BJ (cell line): ENCODE measurements at regions not wholly inside any gene's neighbourhood (a gene's known extent, or its start where the extent isn't known, plus 50 kb on each side); places are given as distances from the start of the nearest gene placed in this dataset.

Experiments
- CTCF ChIA-PET: fragments of 350-600 bp; formaldehyde crosslinking; extraction: SDS; loops from one replicate; lab custom pipeline; 2021; ENCODE audit warnings: antibody characterized with exemption, inconsistent platforms; lab: Yijun Ruan, JAX
- POLR2A ChIA-PET: fragments of 300-600 bp; sonication (Branson Sonifier 250); formaldehyde crosslinking; extraction: SDS; loops from one replicate; lab custom pipeline; 2021; ENCODE audit warnings: antibody characterized with exemption; lab: Charles Lee
- DNase-seq: peaks from one replicate; pipeline ENCODE4 v3.0.0-alpha.2; 2011; ENCODE audit warnings: low read depth
- H3K27me3 ChIP-seq: 2 replicates; pipeline ENCODE4 v1.6.0; 2011; ENCODE audit warnings: low read length; ENCODE audit not compliant: control insufficient read depth, insufficient read depth
- H3K36me3 ChIP-seq: 2 replicates; pipeline ENCODE4 v1.5.1; 2011; ENCODE audit warnings: low read length; ENCODE audit not compliant: control insufficient read depth, insufficient read depth
- H3K4me3 ChIP-seq: 2 replicates; pipeline ENCODE4 v1.5.1; 2011; ENCODE audit warnings: low read depth, mild to moderate bottlenecking, control low read depth, low read length
- TF ChIP-seq, protein P1 (sequence below): IDR thresholded peaks from 2 replicates; pipeline ENCODE4 v1.5.1; 2011; ENCODE audit warnings: low read depth, mild to moderate bottlenecking, control low read depth, inconsistent platforms, low read length, moderate library complexity; ENCODE audit not compliant: insufficient read depth

DNA sequence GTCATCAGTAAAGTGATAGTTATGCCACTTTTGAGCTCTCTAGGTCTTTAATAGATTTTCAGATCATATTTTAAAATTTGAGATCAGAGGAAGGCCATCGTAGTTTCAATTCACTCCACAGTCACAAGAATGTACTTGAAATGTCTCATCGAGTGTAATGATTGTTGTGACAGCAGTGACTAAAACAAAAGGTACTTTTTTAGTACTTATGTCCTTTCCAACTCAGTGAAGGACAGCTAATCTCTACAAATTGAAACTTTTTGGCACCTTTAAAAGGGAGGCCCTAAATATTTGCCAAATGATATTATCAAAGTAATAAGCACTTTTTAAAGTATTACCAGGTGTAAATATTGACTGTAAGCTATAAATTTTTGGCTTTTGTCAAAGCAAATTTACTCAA is 702.9 kb upstream of the GRM3 start:
- Histone ChIP-seq H3K27me3 (no peaks in the 10 kb centered on the region), H3K4me3 (no peak overlapping the region), H3K36me3 (no peaks in the 10 kb centered on the region)
- TF ChIP-seq, protein P1, sequence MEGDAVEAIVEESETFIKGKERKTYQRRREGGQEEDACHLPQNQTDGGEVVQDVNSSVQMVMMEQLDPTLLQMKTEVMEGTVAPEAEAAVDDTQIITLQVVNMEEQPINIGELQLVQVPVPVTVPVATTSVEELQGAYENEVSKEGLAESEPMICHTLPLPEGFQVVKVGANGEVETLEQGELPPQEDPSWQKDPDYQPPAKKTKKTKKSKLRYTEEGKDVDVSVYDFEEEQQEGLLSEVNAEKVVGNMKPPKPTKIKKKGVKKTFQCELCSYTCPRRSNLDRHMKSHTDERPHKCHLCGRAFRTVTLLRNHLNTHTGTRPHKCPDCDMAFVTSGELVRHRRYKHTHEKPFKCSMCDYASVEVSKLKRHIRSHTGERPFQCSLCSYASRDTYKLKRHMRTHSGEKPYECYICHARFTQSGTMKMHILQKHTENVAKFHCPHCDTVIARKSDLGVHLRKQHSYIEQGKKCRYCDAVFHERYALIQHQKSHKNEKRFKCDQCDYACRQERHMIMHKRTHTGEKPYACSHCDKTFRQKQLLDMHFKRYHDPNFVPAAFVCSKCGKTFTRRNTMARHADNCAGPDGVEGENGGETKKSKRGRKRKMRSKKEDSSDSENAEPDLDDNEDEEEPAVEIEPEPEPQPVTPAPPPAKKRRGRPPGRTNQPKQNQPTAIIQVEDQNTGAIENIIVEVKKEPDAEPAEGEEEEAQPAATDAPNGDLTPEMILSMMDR: no peak
- DNase-seq: no peak
- ChIA-PET POLR2A (no interaction called here), CTCF (no interaction called here)

DNA sequence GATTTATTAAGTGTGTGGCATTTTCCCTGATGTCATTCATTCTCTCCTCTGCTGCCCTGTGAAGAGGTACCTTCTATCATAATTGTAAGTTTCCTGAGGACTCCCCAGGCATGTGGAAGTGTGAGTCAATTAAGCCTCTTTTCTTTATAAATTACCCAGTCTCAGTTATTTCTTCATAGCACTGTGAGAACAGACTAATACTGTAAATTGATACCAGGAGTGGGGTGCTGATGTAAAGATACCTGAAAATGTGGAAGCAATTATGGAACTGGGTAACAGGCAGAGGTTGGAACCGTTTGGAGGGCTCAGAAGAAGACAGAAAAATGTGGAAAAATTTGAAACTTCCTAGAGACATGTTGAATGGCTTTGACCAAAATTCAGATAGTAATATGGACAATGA is 711.8 kb upstream of the GRM3 start:
- DNase-seq: no peak
- CTCF ChIA-PET: no interaction called here
- Histone ChIP-seq H3K4me3 (no peak overlapping the region), H3K27me3 (no peaks in the 10 kb centered on the region), H3K36me3 (no peaks in the 10 kb centered on the region)
- TF ChIP-seq, protein P1: no peak
- POLR2A ChIA-PET: no interaction called here

DNA sequence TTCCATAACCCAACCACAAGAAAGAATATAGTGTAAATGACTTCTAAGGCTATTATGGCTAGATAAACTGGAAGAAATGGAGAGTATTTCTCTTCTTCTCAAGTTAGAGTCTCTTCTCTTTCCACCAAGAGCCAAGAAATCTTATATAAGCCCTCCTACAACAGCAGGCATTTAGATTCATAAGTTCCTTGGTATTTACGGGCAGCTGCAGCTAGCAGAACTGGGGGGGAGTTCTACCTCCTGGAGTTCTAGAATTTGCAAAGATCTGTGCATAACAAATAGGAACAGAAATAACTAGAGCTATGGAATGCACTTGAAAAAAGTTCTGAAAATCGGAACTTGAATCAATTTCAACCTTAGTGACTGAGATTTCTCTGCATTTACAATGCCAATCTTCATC is 715.2 kb upstream of the GRM3 start:
- Histone ChIP-seq H3K36me3 (no peaks in the 10 kb centered on the region), H3K4me3 (no peak overlapping the region), H3K27me3 (no peaks in the 10 kb centered on the region)
- ChIA-PET POLR2A (no interaction called here), CTCF (no interaction called here)
- TF ChIP-seq, protein P1: no peak
- DNase-seq: no peak

DNA sequence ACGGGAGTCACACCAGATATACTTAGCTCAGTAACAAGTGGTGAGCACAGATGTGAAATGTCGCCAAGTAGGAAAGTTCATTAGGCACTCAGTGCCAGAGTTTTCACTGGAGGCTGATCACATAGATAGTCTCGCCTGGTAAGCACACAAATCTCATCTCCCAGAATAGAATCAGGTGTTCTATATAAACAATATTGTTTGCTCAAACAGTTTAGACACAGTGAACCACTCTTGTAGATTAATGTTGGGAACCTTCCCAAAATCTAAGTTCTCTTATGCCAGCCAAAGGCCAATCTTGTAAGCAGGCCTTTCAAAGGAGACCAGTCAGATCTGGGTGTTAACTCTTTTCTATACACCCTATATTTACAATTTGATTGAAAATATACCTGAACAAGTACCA is 716.5 kb upstream of the GRM3 start:
- CTCF ChIA-PET: interaction anchor here (0.8 kb wide), 1 partner anchor 21 kb away, joined by 3 read pairs; no protein-coding TSS in a partner anchor
- DNase-seq: no peak
- H3K36me3 ChIP-seq: no peaks in the 10 kb centered on the region
- POLR2A ChIA-PET: no interaction called here
- no peak overlapping the region for H3K4me3 ChIP-seq
- H3K27me3 ChIP-seq: no peaks in the 10 kb centered on the region
- TF ChIP-seq, protein P1: no peak

DNA sequence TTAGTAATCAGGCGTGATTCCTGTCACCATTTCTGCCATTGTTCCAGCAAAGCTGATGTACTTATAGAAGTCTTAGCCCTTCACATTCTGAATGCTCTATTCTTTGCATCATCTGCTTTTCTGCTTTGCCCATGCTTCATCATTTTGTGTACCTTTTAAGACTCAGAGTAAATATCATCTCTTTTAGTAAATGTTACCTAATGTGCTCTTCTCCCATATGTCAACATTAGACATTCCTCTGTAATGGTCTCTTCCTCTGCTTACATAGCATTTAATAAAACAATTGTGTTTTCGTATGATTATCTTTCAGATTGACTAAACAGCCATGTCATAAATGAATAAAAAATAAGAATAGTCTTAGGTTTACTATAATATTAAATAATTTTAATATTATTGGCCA is 719.6 kb upstream of the GRM3 start:
- Histone ChIP-seq H3K27me3 (no peaks in the 10 kb centered on the region), H3K4me3 (no peak overlapping the region), H3K36me3 (no peaks in the 10 kb centered on the region)
- TF ChIP-seq, protein P1: no peak
- ChIA-PET POLR2A (no interaction called here), CTCF (no interaction called here)
- no peak for DNase-seq
